ENCODE measurements at regions not wholly inside any gene's neighbourhood (a gene's known extent, or its start where the extent isn't known, plus 50 kb on each side); places are given as distances from the start of the nearest gene placed in this dataset.

GRCh38 chr1:81113688-81114087 lies 687.0 kb upstream of the ADGRL2 start:
- TF ChIP-seq CTCF (conservative IDR thresholded peaks at IDR 0.05; ENCODE audit: low read depth, low read length) (no peak), EZH2 (IDR thresholded peaks at IDR 0.05; ENCODE audit: borderline replicate concordance, low read depth, low read length, poor library complexity, severe bottlenecking) (no peak)

Measured in A673 (cell line).